OCI-LY7 (cell line): ENCODE measurements at regions not wholly inside any gene's neighbourhood (a gene's known extent, or its start where the extent isn't known, plus 50 kb on each side); places are given as distances from the start of the nearest gene placed in this dataset.

ENCODE experiments used
- EZH2phosphoT487 ChIP-seq: fragments of 200-600 bp; sonication (generic); IDR thresholded peaks from 2 replicates; pipeline ENCODE4 v1.6.1; 2018; ENCODE audit warnings: low read depth, borderline replicate concordance, mild to moderate bottlenecking, mixed run types, antibody characterized with exemption, low read length, moderate library complexity, mixed read lengths
- TF ChIP-seq, protein P1 (sequence below): fragments of 200-600 bp; sonication (generic); conservative IDR thresholded peaks from 2 replicates; pipeline ENCODE4 v1.5.1; 2014; ENCODE audit warnings: mild to moderate bottlenecking, antibody characterized with exemption, low read length, moderate library complexity, mixed read lengths

DNA sequence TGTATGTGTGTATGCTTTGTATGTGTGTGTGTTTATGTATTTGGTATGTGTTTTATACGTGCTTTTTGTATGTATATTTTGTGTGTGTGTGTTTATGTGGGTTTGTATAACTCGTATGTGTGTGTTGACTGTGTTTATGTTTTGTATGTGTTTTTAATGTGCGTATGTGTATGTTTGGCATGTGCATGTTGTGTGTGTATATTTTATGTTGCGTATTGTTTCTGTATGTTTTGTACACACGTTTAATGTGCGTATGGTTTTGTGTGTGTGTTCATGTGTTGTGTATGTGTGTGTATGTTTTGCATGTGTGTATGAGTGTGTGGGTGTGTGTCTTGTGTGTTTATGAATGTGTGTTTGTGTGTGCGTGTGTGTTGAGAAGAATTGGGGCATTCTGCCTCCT is 55.2 kb upstream of the NCK2 start:
- TF ChIP-seq, protein P1, sequence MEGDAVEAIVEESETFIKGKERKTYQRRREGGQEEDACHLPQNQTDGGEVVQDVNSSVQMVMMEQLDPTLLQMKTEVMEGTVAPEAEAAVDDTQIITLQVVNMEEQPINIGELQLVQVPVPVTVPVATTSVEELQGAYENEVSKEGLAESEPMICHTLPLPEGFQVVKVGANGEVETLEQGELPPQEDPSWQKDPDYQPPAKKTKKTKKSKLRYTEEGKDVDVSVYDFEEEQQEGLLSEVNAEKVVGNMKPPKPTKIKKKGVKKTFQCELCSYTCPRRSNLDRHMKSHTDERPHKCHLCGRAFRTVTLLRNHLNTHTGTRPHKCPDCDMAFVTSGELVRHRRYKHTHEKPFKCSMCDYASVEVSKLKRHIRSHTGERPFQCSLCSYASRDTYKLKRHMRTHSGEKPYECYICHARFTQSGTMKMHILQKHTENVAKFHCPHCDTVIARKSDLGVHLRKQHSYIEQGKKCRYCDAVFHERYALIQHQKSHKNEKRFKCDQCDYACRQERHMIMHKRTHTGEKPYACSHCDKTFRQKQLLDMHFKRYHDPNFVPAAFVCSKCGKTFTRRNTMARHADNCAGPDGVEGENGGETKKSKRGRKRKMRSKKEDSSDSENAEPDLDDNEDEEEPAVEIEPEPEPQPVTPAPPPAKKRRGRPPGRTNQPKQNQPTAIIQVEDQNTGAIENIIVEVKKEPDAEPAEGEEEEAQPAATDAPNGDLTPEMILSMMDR: no peak
- no peak for TF ChIP-seq EZH2phosphoT487
